HK-2 (cell line): ENCODE measurements at regions not wholly inside any gene's neighbourhood (a gene's known extent, or its start where the extent isn't known, plus 50 kb on each side); places are given as distances from the start of the nearest gene placed in this dataset.

Experiments
- DNase-seq: peaks from one replicate; pipeline ENCODE4 v3.0.0-alpha.2; 2018; ENCODE audit not compliant: unreplicated experiment

GRCh38 chr5:156134216-156134615 is 192.7 kb upstream of the SGCD start:
- no peak for DNase-seq

GRCh38 chr5:156135531-156135930 is 191.4 kb upstream of the SGCD start:
- no peak for DNase-seq

GRCh38 chr5:156137071-156137869 is 189.7 kb upstream of the SGCD start:
- DNase-seq, result no peak

GRCh38 chr5:156142867-156143266 is 184.1 kb upstream of the SGCD start:
- no peak for DNase-seq

- no peak for DNase-seq
Measured at GRCh38 chr5:156147261-156147943, 179.6 kb upstream of the SGCD start.

- no peak for DNase-seq
Measured at GRCh38 chr5:156147944-156148285, 179.0 kb upstream of the SGCD start.

- DNase-seq, result no peak
Measured at GRCh38 chr5:156148301-156148700, 178.7 kb upstream of the SGCD start.

GRCh38 chr5:156149213-156149612 is 177.8 kb upstream of the SGCD start:
- DNase-seq, result no peak

- no peak for DNase-seq
Measured at GRCh38 chr5:156153602-156154001, 173.4 kb upstream of the SGCD start.

GRCh38 chr5:156154757-156155156 is 172.2 kb upstream of the SGCD start:
- no peak for DNase-seq

GRCh38 chr5:156155598-156155997 is 171.4 kb upstream of the SGCD start:
- DNase-seq, result peak; percentile 1

- no peak for DNase-seq
Measured at GRCh38 chr5:156164306-156164705, 162.7 kb upstream of the SGCD start.

GRCh38 chr5:156169495-156169894 is 157.5 kb upstream of the SGCD start:
- DNase-seq, result no peak

- no peak for DNase-seq
Measured at GRCh38 chr5:156170351-156170961, 156.5 kb upstream of the SGCD start.

GRCh38 chr5:156174225-156174624 is 152.7 kb upstream of the SGCD start:
- DNase-seq, result no peak

- no peak for DNase-seq
Measured at GRCh38 chr5:156178117-156178516, 148.8 kb upstream of the SGCD start.

- DNase-seq, result no peak
Measured at GRCh38 chr5:156181656-156182055, 145.3 kb upstream of the SGCD start.

GRCh38 chr5:156182174-156182967 is 144.6 kb upstream of the SGCD start:
- DNase-seq, result no peak

GRCh38 chr5:156186760-156187159 is 140.2 kb upstream of the SGCD start:
- no peak for DNase-seq

GRCh38 chr5:156188016-156188415 is 138.9 kb upstream of the SGCD start:
- no peak for DNase-seq

GRCh38 chr5:156189628-156190027 is 137.3 kb upstream of the SGCD start:
- no peak for DNase-seq

GRCh38 chr5:156191547-156191946 is 135.4 kb upstream of the SGCD start:
- DNase-seq, result no peak
